ENCODE measurements at regions not wholly inside any gene's neighbourhood (a gene's known extent, or its start where the extent isn't known, plus 50 kb on each side); places are given as distances from the start of the nearest gene placed in this dataset.
A peak's percentile ranks its signal among the peaks of the same experiment; 100 is the strongest.
"Not testable (repeated sequence)": the region's sequence is repeated elsewhere in the genome, so short reads cannot be mapped to it uniquely, and the experiment has no call there.

- Histone ChIP-seq H3K4me3 (no peak overlapping the region), H3K9me3 (no peaks in the 10 kb centered on the region), H3K36me3 (no peaks in the 10 kb centered on the region), H3K4me1 (no peaks in the 10 kb centered on the region), H3K27ac (no peak overlapping the region), H3K27me3 (no peaks in the 10 kb centered on the region), H3K9ac (no peak overlapping the region), H4K20me1 (no peaks in the 10 kb centered on the region), H3K4me2 (no peak overlapping the region)
- TF ChIP-seq Cebpa-rat (IDR thresholded peaks at IDR 0.05) = no peak
Measured at GRCh38 chr13:23960566-23961156, 63.4 kb upstream of the C1QTNF9B start.

DNA sequence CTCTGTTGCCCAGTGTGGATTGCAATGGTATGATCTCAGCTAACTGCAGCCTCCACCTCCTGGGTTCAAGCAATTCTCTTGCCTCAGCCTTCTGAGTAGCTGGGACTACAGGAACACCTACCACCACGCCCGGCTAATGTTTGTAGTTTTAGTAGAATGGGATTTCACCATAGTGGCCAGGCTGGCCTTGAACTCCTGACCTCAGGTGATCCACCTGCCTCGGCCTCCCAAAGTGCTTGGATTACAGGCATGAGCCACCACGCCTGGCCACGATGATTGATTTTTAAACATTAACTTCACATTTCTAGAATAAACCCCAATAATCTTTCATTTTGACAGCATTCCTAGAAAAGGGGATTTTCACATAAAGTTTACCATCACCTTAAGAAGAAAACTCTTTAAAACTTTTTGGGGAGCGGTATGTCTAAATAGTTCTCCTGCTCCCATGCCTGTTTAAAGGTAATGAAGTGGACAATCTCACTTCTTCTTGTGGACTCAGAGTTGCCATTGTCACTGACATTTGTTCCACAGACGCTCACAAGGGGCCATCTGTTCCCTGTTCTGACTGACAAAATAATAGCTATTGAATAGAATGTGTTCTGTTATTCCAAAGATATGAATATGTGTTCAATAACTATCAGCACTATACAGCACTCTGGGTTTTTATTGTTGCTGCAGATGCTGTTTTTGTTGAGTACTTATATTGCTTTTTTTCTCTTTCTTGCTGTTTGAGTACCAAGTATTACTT is 66.1 kb upstream of the C1QTNF9B start:
- H4K20me1 ChIP-seq = no peaks in the 10 kb centered on the region

GRCh38 chr13:23963947-23964346 is 66.6 kb upstream of the C1QTNF9B start:
- Histone ChIP-seq H3K36me3 (no peaks in the 10 kb centered on the region), H3K4me3 (no peak overlapping the region), H3K4me2 (no peak overlapping the region), H3K9me3 (no peaks in the 10 kb centered on the region), H3K9ac (no peak overlapping the region), H4K20me1 (no peaks in the 10 kb centered on the region), H3K4me1 (peaks cover 4% of the 10 kb centered on the region; the same call in 1 of the 2 replicates), H3K27me3 (no peaks in the 10 kb centered on the region), H3K27ac (no peak overlapping the region)
- TF ChIP-seq Cebpa-rat (IDR thresholded peaks at IDR 0.05) = no peak

More for the DNA sequence above, 66.1 kb upstream of the C1QTNF9B start:
- no peak for TF ChIP-seq Cebpa-rat (IDR thresholded peaks at IDR 0.05)
- H3K9me3 ChIP-seq = no peaks in the 10 kb centered on the region
- H3K36me3 ChIP-seq = no peaks in the 10 kb centered on the region
- H3K9ac ChIP-seq = no peak overlapping the region
- H3K27me3 ChIP-seq = no peaks in the 10 kb centered on the region
- peaks cover 4% of the 10 kb centered on the region; the same call in 1 of the 2 replicates for H3K4me1 ChIP-seq
- H3K4me2 ChIP-seq = no peak overlapping the region
- H3K4me3 ChIP-seq = no peak overlapping the region
- H3K27ac ChIP-seq = no peak overlapping the region

DNA sequence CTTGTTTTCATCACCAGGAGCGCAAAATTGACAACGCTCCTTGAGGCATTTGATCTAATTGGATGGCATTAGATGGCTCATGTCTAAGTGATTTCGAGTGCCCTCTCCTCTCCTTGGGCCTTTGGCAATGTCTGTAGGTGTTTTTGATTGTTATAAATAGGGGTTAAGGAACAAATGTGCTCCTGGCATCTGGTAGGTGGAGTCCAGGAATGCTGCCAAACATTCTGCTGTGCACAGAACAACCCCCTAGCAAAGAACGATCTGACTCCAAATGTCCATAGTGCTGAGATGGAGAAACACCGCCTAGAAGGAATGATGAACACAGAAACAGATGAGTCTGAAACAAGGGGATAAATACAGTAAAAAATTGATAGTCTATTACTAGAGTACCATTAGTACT is 68.0 kb upstream of the C1QTNF9B start:
- no peak overlapping the region for H3K4me2 ChIP-seq
- TF ChIP-seq Cebpa-rat (IDR thresholded peaks at IDR 0.05) = no peak
- no peak overlapping the region for H3K4me3 ChIP-seq
- H3K27ac ChIP-seq = no peak overlapping the region
- H4K20me1 ChIP-seq = no peaks in the 10 kb centered on the region
- H3K36me3 ChIP-seq = no peaks in the 10 kb centered on the region
- peaks cover 4% of the 10 kb centered on the region; the same call in 1 of the 2 replicates for H3K4me1 ChIP-seq
- no peaks in the 10 kb centered on the region for H3K27me3 ChIP-seq
- H3K9me3 ChIP-seq = no peaks in the 10 kb centered on the region
- no peak overlapping the region for H3K9ac ChIP-seq

GRCh38 chr13:23966221-23966690 is 69.0 kb upstream of the C1QTNF9B start:
- H3K9ac ChIP-seq = no peak overlapping the region
- no peaks in the 10 kb centered on the region for H3K27me3 ChIP-seq
- H3K36me3 ChIP-seq = no peaks in the 10 kb centered on the region
- H3K27ac ChIP-seq = no peak overlapping the region
- no peaks in the 10 kb centered on the region for H3K9me3 ChIP-seq
- H3K4me2 ChIP-seq = no peak overlapping the region
- TF ChIP-seq Cebpa-rat (IDR thresholded peaks at IDR 0.05) = no peak
- no peaks in the 10 kb centered on the region for H4K20me1 ChIP-seq
- H3K4me3 ChIP-seq = no peak overlapping the region
- peaks cover 4% of the 10 kb centered on the region; the same call in 1 of the 2 replicates for H3K4me1 ChIP-seq

DNA sequence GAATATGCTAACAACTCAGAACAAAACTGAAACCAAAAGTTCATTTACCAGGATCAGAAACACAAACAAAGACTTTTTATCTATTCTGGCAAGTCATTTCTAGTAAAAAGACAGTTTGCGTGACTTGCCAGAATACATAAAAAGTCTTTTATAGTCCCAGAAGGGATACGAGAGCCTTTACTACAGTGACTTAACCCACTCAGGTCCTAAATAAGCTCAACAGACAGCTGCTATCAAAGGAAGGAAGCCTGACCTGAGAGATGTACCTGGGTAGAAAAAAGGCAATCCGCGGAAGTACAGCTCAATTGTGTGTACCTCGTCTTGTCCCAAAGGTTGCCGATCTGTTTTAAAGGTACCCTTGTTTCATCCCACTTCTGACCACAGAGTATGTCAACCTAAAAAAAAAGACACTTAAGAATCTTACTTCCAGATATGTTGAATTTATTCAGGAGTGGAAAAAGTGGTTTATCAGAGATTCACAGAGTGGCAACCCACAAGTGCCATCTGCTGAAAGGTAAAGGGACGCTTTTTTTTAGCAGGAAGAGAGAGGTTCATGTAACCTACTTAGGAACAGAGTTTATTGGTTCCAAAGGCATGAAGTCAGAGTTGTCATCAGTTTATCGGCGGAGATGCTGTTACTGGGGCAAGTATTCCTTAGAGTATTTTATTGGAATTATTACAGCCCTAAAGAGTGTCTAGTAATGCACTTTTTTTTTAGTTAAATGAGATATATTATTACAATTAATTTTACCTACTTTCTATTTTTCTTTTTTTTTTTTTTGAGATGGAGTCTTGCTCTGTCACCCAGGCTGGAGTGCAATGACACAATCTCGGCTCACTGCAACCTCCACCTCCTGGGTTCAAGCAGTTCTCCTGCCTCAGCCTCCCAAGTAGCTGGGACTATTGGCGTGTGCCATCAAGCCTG is 69.7 kb upstream of the C1QTNF9B start:
- no peaks in the 10 kb centered on the region for H3K27me3 ChIP-seq
- peaks cover 4% of the 10 kb centered on the region; the same call in 1 of the 2 replicates for H3K4me1 ChIP-seq
- no peak for TF ChIP-seq Cebpa-rat (IDR thresholded peaks at IDR 0.05)
- no peak overlapping the region for H3K27ac ChIP-seq
- H3K9ac ChIP-seq = no peak overlapping the region
- H3K4me3 ChIP-seq = no peak overlapping the region
- no peak overlapping the region for H3K4me2 ChIP-seq
- H3K9me3 ChIP-seq = no peaks in the 10 kb centered on the region
- no peaks in the 10 kb centered on the region for H3K36me3 ChIP-seq
- no peaks in the 10 kb centered on the region for H4K20me1 ChIP-seq

DNA sequence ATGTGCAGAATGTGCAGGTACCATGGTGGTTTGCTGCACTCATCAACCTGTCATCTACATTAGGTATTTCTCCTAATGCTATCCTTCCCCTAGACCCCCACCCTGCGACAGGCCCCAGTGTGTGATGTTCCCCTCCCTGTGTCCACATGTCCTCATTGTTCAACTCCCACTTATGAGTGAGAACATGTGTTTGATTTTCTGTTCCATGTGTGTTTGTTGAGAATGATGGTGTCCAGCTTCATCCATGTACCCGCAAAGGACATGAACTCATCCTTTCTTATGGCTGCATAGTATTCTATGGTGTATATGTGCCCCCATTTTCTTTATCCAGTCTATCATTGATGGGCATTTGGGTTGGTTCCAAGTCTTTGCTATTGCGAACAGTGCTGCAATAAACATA is 70.5 kb upstream of the C1QTNF9B start:
- not testable (repeated sequence) for H3K9me3 ChIP-seq, H3K27ac ChIP-seq, H3K4me1 ChIP-seq, H4K20me1 ChIP-seq, H3K4me3 ChIP-seq, H3K36me3 ChIP-seq, H3K27me3 ChIP-seq, H3K9ac ChIP-seq, H3K4me2 ChIP-seq

GRCh38 chr13:23969647-23970046 is 72.3 kb upstream of the C1QTNF9B start:
- no peak for TF ChIP-seq Cebpa-rat (IDR thresholded peaks at IDR 0.05)
- H3K27me3 ChIP-seq = no peaks in the 10 kb centered on the region
- H3K9me3 ChIP-seq = peaks cover 7% of the 10 kb centered on the region
- H3K36me3 ChIP-seq = no peaks in the 10 kb centered on the region
- H3K4me3 ChIP-seq = no peak overlapping the region
- no peak overlapping the region for H3K4me2 ChIP-seq
- no peak overlapping the region for H3K27ac ChIP-seq
- no peak overlapping the region for H3K9ac ChIP-seq
- H4K20me1 ChIP-seq = no peaks in the 10 kb centered on the region
- peaks cover 4% of the 10 kb centered on the region; the same call in 1 of the 2 replicates for H3K4me1 ChIP-seq

- Histone ChIP-seq H3K4me2 (peak overlapping the region; percentile 99), H3K4me1 (peaks cover 15% of the 10 kb centered on the region), H3K9ac (0 out of 2 replicates have a peak overlapping the region, but pooled peaks have one; percentile 48), H3K27me3 (peaks cover 15% of the 10 kb centered on the region), H3K36me3 (no peaks in the 10 kb centered on the region), H4K20me1 (no peaks in the 10 kb centered on the region), H3K4me3 (peak overlapping the region; percentile 65), H3K9me3 (no peaks in the 10 kb centered on the region), H3K27ac (no peak overlapping the region)
- no peak for TF ChIP-seq Cebpa-rat (IDR thresholded peaks at IDR 0.05)
Measured at GRCh38 chr13:23979361-23980159, 82.3 kb upstream of the C1QTNF9B start.

Measured in BLaER1 (cell line).